Endothelial cell (in vitro differentiated cells): ENCODE measurements at regions not wholly inside any gene's neighbourhood (a gene's known extent, or its start where the extent isn't known, plus 50 kb on each side); places are given as distances from the start of the nearest gene placed in this dataset.

Experiments
- DNase-seq: peaks from one replicate; pipeline ENCODE4 v3.0.0; 2021; ENCODE audit warnings: low spot score
- H3K27ac Mint-ChIP-seq: one replicate; pipeline ENCODE4 v1.8.0; 2021; ENCODE audit warnings: mixed read lengths, inconsistent platforms; ENCODE audit not compliant: unreplicated experiment
- H3K27me3 Mint-ChIP-seq: one replicate; pipeline ENCODE4 v1.8.0; 2021; ENCODE audit warnings: mild to moderate bottlenecking, moderate library complexity, mixed read lengths, inconsistent platforms; ENCODE audit not compliant: unreplicated experiment
- H3K36me3 Mint-ChIP-seq: one replicate; pipeline ENCODE4 v1.8.0; 2021; ENCODE audit warnings: mild to moderate bottlenecking, low read depth, mixed read lengths, inconsistent platforms; ENCODE audit not compliant: unreplicated experiment
- H3K4me1 Mint-ChIP-seq: one replicate; pipeline ENCODE4 v1.8.0; 2021; ENCODE audit warnings: mild to moderate bottlenecking, mixed read lengths, inconsistent platforms; ENCODE audit not compliant: unreplicated experiment
- H3K4me3 Mint-ChIP-seq: one replicate; pipeline ENCODE4 v1.8.0; 2021; ENCODE audit warnings: mild to moderate bottlenecking, mixed read lengths, inconsistent platforms; ENCODE audit not compliant: unreplicated experiment
- H3K9me3 Mint-ChIP-seq: one replicate; pipeline ENCODE4 v1.8.0; 2021; ENCODE audit warnings: mixed read lengths, inconsistent platforms; ENCODE audit not compliant: unreplicated experiment
- CTCF ChIP-seq: fragments of 200-600 bp; sonication (generic); IDR thresholded peaks from one replicate; pipeline ENCODE4 v1.5.0; 2021; ENCODE audit warnings: antibody characterized with exemption; ENCODE audit not compliant: unreplicated experiment

GRCh38 chr9:1954238-1954637 lies 60.9 kb upstream of the SMARCA2 start:
- no peaks in the 10 kb centered on the region for H3K4me1 Mint-ChIP-seq
- no peak overlapping the region for H3K27ac Mint-ChIP-seq
- H3K36me3 Mint-ChIP-seq = no peaks in the 10 kb centered on the region
- H3K9me3 Mint-ChIP-seq = no peaks in the 10 kb centered on the region
- no peak overlapping the region for H3K4me3 Mint-ChIP-seq
- no peak for TF ChIP-seq CTCF
- no peaks in the 10 kb centered on the region for H3K27me3 Mint-ChIP-seq
- DNase-seq = no peak

DNA sequence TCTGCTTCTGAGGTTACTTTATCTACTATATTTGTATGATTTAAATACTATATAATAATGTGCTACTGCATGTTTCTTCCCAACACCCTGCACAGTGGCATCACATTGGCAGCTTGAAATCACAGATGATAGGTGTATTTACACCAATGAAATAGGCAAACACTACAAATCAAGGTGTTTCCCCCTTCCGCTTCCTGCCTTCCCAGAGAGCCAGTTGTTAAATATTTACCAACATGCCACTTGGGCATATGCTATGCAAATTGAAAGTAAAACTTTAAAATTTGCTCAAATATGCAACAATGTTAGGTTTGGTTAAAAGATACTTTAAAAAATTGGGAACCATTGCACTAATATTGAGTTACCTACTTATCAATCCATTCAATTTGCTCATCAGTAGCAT lies 58.2 kb upstream of the SMARCA2 start:
- Mint-ChIP-seq H3K27ac (no peak overlapping the region), H3K27me3 (no peaks in the 10 kb centered on the region), H3K9me3 (no peaks in the 10 kb centered on the region), H3K36me3 (no peaks in the 10 kb centered on the region), H3K4me3 (no peak overlapping the region), H3K4me1 (no peaks in the 10 kb centered on the region)
- no peak for DNase-seq
- no peak for TF ChIP-seq CTCF

- H3K27ac Mint-ChIP-seq = no peak overlapping the region
- no peak for TF ChIP-seq CTCF
- H3K36me3 Mint-ChIP-seq = no peaks in the 10 kb centered on the region
- DNase-seq = no peak
- no peaks in the 10 kb centered on the region for H3K27me3 Mint-ChIP-seq
- H3K4me1 Mint-ChIP-seq = no peaks in the 10 kb centered on the region
- no peak overlapping the region for H3K4me3 Mint-ChIP-seq
- no peaks in the 10 kb centered on the region for H3K9me3 Mint-ChIP-seq
Observed at GRCh38 chr9:1957856-1958255, 57.3 kb upstream of the SMARCA2 start.

DNA sequence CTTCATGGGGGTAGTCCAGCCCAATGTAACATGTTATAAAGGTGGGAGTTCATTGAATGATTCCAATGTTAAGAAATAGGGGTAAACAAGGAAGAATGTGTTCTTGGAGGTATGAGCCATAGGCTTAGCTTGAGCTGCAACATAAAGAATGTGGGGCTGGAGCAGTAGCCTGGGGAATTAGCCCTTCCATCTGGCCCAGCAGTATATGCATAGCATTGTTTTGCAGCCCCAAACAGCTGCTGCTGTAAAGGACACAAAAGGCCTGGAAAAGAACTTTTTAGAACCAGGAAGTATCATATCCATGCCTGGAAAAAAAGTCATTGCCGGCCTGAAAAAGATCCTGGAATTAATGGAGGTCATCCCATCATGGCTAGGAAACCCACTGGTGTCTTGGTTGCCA lies 55.8 kb upstream of the SMARCA2 start:
- Mint-ChIP-seq H3K36me3 (no peaks in the 10 kb centered on the region), H3K27ac (no peak overlapping the region), H3K4me1 (no peaks in the 10 kb centered on the region), H3K4me3 (no peak overlapping the region), H3K27me3 (no peaks in the 10 kb centered on the region), H3K9me3 (no peaks in the 10 kb centered on the region)
- TF ChIP-seq CTCF = no peak
- no peak for DNase-seq

GRCh38 chr9:1960342-1961042 lies 54.7 kb upstream of the SMARCA2 start:
- H3K36me3 Mint-ChIP-seq = no peaks in the 10 kb centered on the region
- no peak overlapping the region for H3K27ac Mint-ChIP-seq
- no peaks in the 10 kb centered on the region for H3K4me1 Mint-ChIP-seq
- no peaks in the 10 kb centered on the region for H3K9me3 Mint-ChIP-seq
- H3K4me3 Mint-ChIP-seq = no peak overlapping the region
- H3K27me3 Mint-ChIP-seq = no peaks in the 10 kb centered on the region
- TF ChIP-seq CTCF = no peak
- DNase-seq = no peak
